ENCODE measurements at regions not wholly inside any gene's neighbourhood (a gene's known extent, or its start where the extent isn't known, plus 50 kb on each side); places are given as distances from the start of the nearest gene placed in this dataset.
"Not testable (repeated sequence)": the region's sequence is repeated elsewhere in the genome, so short reads cannot be mapped to it uniquely, and the experiment has no call there.

- DNase-seq (ENCODE audit: low spot score) = not testable (repeated sequence)
These were observed 73.5 kb downstream of the NPIPA8 start for GRCh38 chr16:18263046-18263445.

- DNase-seq (ENCODE audit: low spot score) = not testable (repeated sequence)
These were observed 74.7 kb downstream of the NPIPA8 start for GRCh38 chr16:18261848-18262247.

GRCh38 chr16:18259496-18260176 is 76.9 kb downstream of the NPIPA8 start:
- DNase-seq (ENCODE audit: low spot score) = not testable (repeated sequence)

GRCh38 chr16:18252943-18253342 is 83.6 kb downstream of the NPIPA8 start:
- DNase-seq (ENCODE audit: low spot score) = not testable (repeated sequence)

GRCh38 chr16:18230505-18230904 is 106.0 kb downstream of the NPIPA8 start:
- DNase-seq (ENCODE audit: low spot score) = not testable (repeated sequence)

- not testable (repeated sequence) for DNase-seq (ENCODE audit: low spot score)
These were observed 114.2 kb downstream of the NPIPA8 start for GRCh38 chr16:18222054-18223009.

- not testable (repeated sequence) for DNase-seq (ENCODE audit: low spot score)
These were observed 118.8 kb downstream of the NPIPA8 start for GRCh38 chr16:18217741-18218140.

GRCh38 chr16:18216814-18217213 is 119.7 kb downstream of the NPIPA8 start:
- DNase-seq (ENCODE audit: low spot score) = not testable (repeated sequence)

- not testable (repeated sequence) for DNase-seq (ENCODE audit: low spot score)
These were observed 122.7 kb downstream of the NPIPA8 start for GRCh38 chr16:18213810-18214209.

GRCh38 chr16:18211505-18211904 is 125.0 kb downstream of the NPIPA8 start:
- DNase-seq (ENCODE audit: low spot score) = not testable (repeated sequence)

GRCh38 chr16:18204786-18205185 is 131.8 kb downstream of the NPIPA8 start:
- DNase-seq (ENCODE audit: low spot score) = not testable (repeated sequence)

GRCh38 chr16:18204309-18204708 is 132.2 kb downstream of the NPIPA8 start:
- not testable (repeated sequence) for DNase-seq (ENCODE audit: low spot score)

- not testable (repeated sequence) for DNase-seq (ENCODE audit: low spot score)
These were observed 135.0 kb downstream of the NPIPA8 start for GRCh38 chr16:18201511-18201910.

- DNase-seq (ENCODE audit: low spot score) = not testable (repeated sequence)
These were observed 144.1 kb downstream of the NPIPA8 start for GRCh38 chr16:18192389-18192788.

- DNase-seq (ENCODE audit: low spot score) = not testable (repeated sequence)
These were observed 146.4 kb downstream of the NPIPA8 start for GRCh38 chr16:18190179-18190578.

- DNase-seq (ENCODE audit: low spot score) = not testable (repeated sequence)
These were observed 151.8 kb downstream of the NPIPA8 start for GRCh38 chr16:18184755-18185154.

GRCh38 chr16:18181028-18181427 is 155.5 kb downstream of the NPIPA8 start:
- DNase-seq (ENCODE audit: low spot score) = not testable (repeated sequence)

GRCh38 chr16:18173945-18174497 is 162.5 kb downstream of the NPIPA8 start:
- DNase-seq (ENCODE audit: low spot score) = not testable (repeated sequence)

GRCh38 chr16:18162293-18162692 is 174.2 kb downstream of the NPIPA8 start:
- not testable (repeated sequence) for DNase-seq (ENCODE audit: low spot score)

- not testable (repeated sequence) for DNase-seq (ENCODE audit: low spot score)
These were observed 175.3 kb downstream of the NPIPA8 start for GRCh38 chr16:18161224-18161623.

- DNase-seq (ENCODE audit: low spot score) = not testable (repeated sequence)
These were observed 177.4 kb downstream of the NPIPA8 start for GRCh38 chr16:18159185-18159584.

GRCh38 chr16:18157854-18158253 is 178.7 kb downstream of the NPIPA8 start:
- not testable (repeated sequence) for DNase-seq (ENCODE audit: low spot score)

All from kidney capillary endothelial cell (primary cell).